HG03520 (cell line): ENCODE measurements at regions not wholly inside any gene's neighbourhood (a gene's known extent, or its start where the extent isn't known, plus 50 kb on each side); places are given as distances from the start of the nearest gene placed in this dataset.

Source experiments
- ATAC-seq: cut with Tn5 transposase; IDR thresholded peaks from one replicate; pipeline ENCODE4 v1.9.1; 2021; ENCODE audit warnings: mild to moderate bottlenecking, moderate library complexity; ENCODE audit not compliant: unreplicated experiment

GRCh38 chr5:163619951-163620350 lies 114.5 kb downstream of the MAT2B start:
- no peak for ATAC-seq

GRCh38 chr5:163622799-163623198 lies 117.4 kb downstream of the MAT2B start:
- ATAC-seq = no peak

GRCh38 chr5:163623524-163623923 lies 118.1 kb downstream of the MAT2B start:
- no peak for ATAC-seq

GRCh38 chr5:163623986-163624385 lies 118.6 kb downstream of the MAT2B start:
- ATAC-seq = no peak

GRCh38 chr5:163624431-163624830 lies 119.0 kb downstream of the MAT2B start:
- no peak for ATAC-seq

- ATAC-seq = no peak
Observed at GRCh38 chr5:163626904-163627434, 121.5 kb downstream of the MAT2B start.

GRCh38 chr5:163631856-163632255 lies 126.4 kb downstream of the MAT2B start:
- no peak for ATAC-seq

- ATAC-seq = no peak
Observed at GRCh38 chr5:163633926-163634460, 128.6 kb downstream of the MAT2B start.

- ATAC-seq = no peak
Observed at GRCh38 chr5:163635631-163636030, 130.2 kb downstream of the MAT2B start.

- ATAC-seq = no peak
Observed at GRCh38 chr5:163642904-163643303, 137.5 kb downstream of the MAT2B start.

- ATAC-seq = no peak
Observed at GRCh38 chr5:163645421-163646416, 140.3 kb downstream of the MAT2B start.

- ATAC-seq = no peak
Observed at GRCh38 chr5:163649514-163649913, 144.1 kb downstream of the MAT2B start.

- no peak for ATAC-seq
Observed at GRCh38 chr5:163653526-163653925, 148.1 kb downstream of the MAT2B start.

GRCh38 chr5:163658702-163659567 lies 153.5 kb downstream of the MAT2B start:
- ATAC-seq = no peak

- no peak for ATAC-seq
Observed at GRCh38 chr5:163659568-163659902, 154.1 kb downstream of the MAT2B start.

GRCh38 chr5:163660486-163660885 lies 155.1 kb downstream of the MAT2B start:
- no peak for ATAC-seq

GRCh38 chr5:163661360-163661759 lies 155.9 kb downstream of the MAT2B start:
- no peak for ATAC-seq

GRCh38 chr5:163670036-163670435 lies 164.6 kb downstream of the MAT2B start:
- no peak for ATAC-seq

GRCh38 chr5:163677092-163677491 lies 171.7 kb downstream of the MAT2B start:
- no peak for ATAC-seq

- no peak for ATAC-seq
Observed at GRCh38 chr5:163682234-163682633, 176.8 kb downstream of the MAT2B start.

GRCh38 chr5:163687414-163687813 lies 182.0 kb downstream of the MAT2B start:
- no peak for ATAC-seq
